A549 (cell line): ENCODE measurements at regions not wholly inside any gene's neighbourhood (a gene's known extent, or its start where the extent isn't known, plus 50 kb on each side); places are given as distances from the start of the nearest gene placed in this dataset.

Source experiments
- CBX2 ChIP-seq: fragments of 200-600 bp; sonication (generic); IDR thresholded peaks from 2 replicates; pipeline ENCODE4 v1.6.1; 2016; ENCODE audit warnings: low read depth, mild to moderate bottlenecking, borderline replicate concordance
- CBX8 ChIP-seq: fragments of 200-600 bp; sonication (generic); IDR thresholded peaks from 2 replicates; pipeline ENCODE4 v1.6.1; 2016
- CTCF ChIP-seq: fragments of >200 bp; sonication (Bioruptor Twin); formaldehyde crosslinking; IDR thresholded peaks from 3 replicates; pipeline ENCODE4 v1.5.1; 2016
- EP300 ChIP-seq, 2 experiments: fragments of >200 bp; sonication (Bioruptor Twin); formaldehyde crosslinking; IDR thresholded peaks; 2 replicates in 1 of 2; 3 replicates in 1 of 2; pipeline ENCODE4 v1.6.1; 2016 to 2017
- MAX ChIP-seq: IDR thresholded peaks from 2 replicates; pipeline ENCODE4 v1.6.1; 2012
- MAZ ChIP-seq: fragments of 150-350 bp; IDR thresholded peaks from 2 replicates; pipeline ENCODE4 v1.6.1; 2014; ENCODE audit warnings: antibody characterized with exemption, low read depth, low read length, borderline replicate concordance
- MYC ChIP-seq: IDR thresholded peaks from 2 replicates; pipeline ENCODE4 v1.6.1; 2012; ENCODE audit warnings: mild to moderate bottlenecking, inconsistent platforms, low read length, improper control_type of control experiment, borderline replicate concordance
- POLR2A ChIP-seq: IDR thresholded peaks from 2 replicates; pipeline ENCODE4 v1.6.1; 2012; ENCODE audit warnings: mild to moderate bottlenecking, low read length
- SMC3 ChIP-seq: fragments of >200 bp; sonication (Bioruptor Twin); formaldehyde crosslinking; IDR thresholded peaks from 3 replicates; pipeline ENCODE4 v1.6.1; 2018; ENCODE audit warnings: inconsistent platforms

- TF ChIP-seq CBX8 (no peak), SMC3 (no peak), MAZ (no peak), POLR2A (no peak), CTCF (no peak), CBX2 (no peak), MAX (no peak), EP300 (IDR thresholded peaks at IDR 0.05) (no peak), MYC (no peak)
Measured at GRCh38 chr6:103675807-103676406, 1183.8 kb downstream of the HACE1 start.
